ENCODE measurements at regions not wholly inside any gene's neighbourhood (a gene's known extent, or its start where the extent isn't known, plus 50 kb on each side); places are given as distances from the start of the nearest gene placed in this dataset.

GRCh38 chrX:67100031-67100884 lies 443.6 kb upstream of the AR start:
- H3K27ac ChIP-seq = no peak overlapping the region
- no peaks in the 10 kb centered on the region for H3K9me3 ChIP-seq
- H3K36me3 ChIP-seq = no peaks in the 10 kb centered on the region
- no peak overlapping the region for H3K4me3 ChIP-seq (ENCODE audit: low read depth in 1 of 2, low read length in 1 of 2)
- no peak for TF ChIP-seq CTCF (IDR thresholded peaks at IDR 0.05)
- H3K4me1 ChIP-seq (ENCODE audit: control insufficient read depth in 1 of 2, insufficient read depth in 1 of 2, low read depth in 1 of 2, low read length in 1 of 2) = no peaks in the 10 kb centered on the region
- no peaks in the 10 kb centered on the region for H3K27me3 ChIP-seq

- no peak overlapping the region for H3K4me3 ChIP-seq (ENCODE audit: low read depth in 1 of 2, low read length in 1 of 2)
- no peaks in the 10 kb centered on the region for H3K27me3 ChIP-seq
- H3K36me3 ChIP-seq = no peaks in the 10 kb centered on the region
- H3K4me1 ChIP-seq (ENCODE audit: control insufficient read depth in 1 of 2, insufficient read depth in 1 of 2, low read depth in 1 of 2, low read length in 1 of 2) = no peaks in the 10 kb centered on the region
- H3K27ac ChIP-seq = no peak overlapping the region
- H3K9me3 ChIP-seq = no peaks in the 10 kb centered on the region
- TF ChIP-seq CTCF (IDR thresholded peaks at IDR 0.05) = no peak
Observed at GRCh38 chrX:67094061-67094460, 449.8 kb upstream of the AR start.

GRCh38 chrX:67050760-67051159 lies 411.9 kb upstream of the EDA2R start:
- Histone ChIP-seq H3K27me3 (no peaks in the 10 kb centered on the region), H3K36me3 (no peaks in the 10 kb centered on the region), H3K4me3 (ENCODE audit: low read depth in 1 of 2, low read length in 1 of 2) (no peak overlapping the region), H3K27ac (no peak overlapping the region), H3K9me3 (no peaks in the 10 kb centered on the region), H3K4me1 (ENCODE audit: control insufficient read depth in 1 of 2, insufficient read depth in 1 of 2, low read depth in 1 of 2, low read length in 1 of 2) (no peaks in the 10 kb centered on the region)
- TF ChIP-seq CTCF (IDR thresholded peaks at IDR 0.05) = no peak

- Histone ChIP-seq H3K4me1 (ENCODE audit: control insufficient read depth in 1 of 2, insufficient read depth in 1 of 2, low read depth in 1 of 2, low read length in 1 of 2) (no peaks in the 10 kb centered on the region), H3K36me3 (no peaks in the 10 kb centered on the region), H3K27ac (no peak overlapping the region), H3K4me3 (ENCODE audit: low read depth in 1 of 2, low read length in 1 of 2) (no peak overlapping the region), H3K9me3 (no peaks in the 10 kb centered on the region), H3K27me3 (no peaks in the 10 kb centered on the region)
- TF ChIP-seq CTCF (IDR thresholded peaks at IDR 0.05) = no peak
Observed at GRCh38 chrX:67044866-67045265, 406.0 kb upstream of the EDA2R start.

- H3K36me3 ChIP-seq = no peaks in the 10 kb centered on the region
- H3K4me1 ChIP-seq (ENCODE audit: control insufficient read depth in 1 of 2, insufficient read depth in 1 of 2, low read depth in 1 of 2, low read length in 1 of 2) = no peaks in the 10 kb centered on the region
- H3K9me3 ChIP-seq = no peaks in the 10 kb centered on the region
- H3K27ac ChIP-seq = no peak overlapping the region
- no peak overlapping the region for H3K4me3 ChIP-seq (ENCODE audit: low read depth in 1 of 2, low read length in 1 of 2)
- TF ChIP-seq CTCF (IDR thresholded peaks at IDR 0.05) = no peak
- H3K27me3 ChIP-seq = no peaks in the 10 kb centered on the region
Observed at GRCh38 chrX:67044029-67044653, 405.3 kb upstream of the EDA2R start.
